ENCODE measurements at regions not wholly inside any gene's neighbourhood (a gene's known extent, or its start where the extent isn't known, plus 50 kb on each side); places are given as distances from the start of the nearest gene placed in this dataset.

- Histone ChIP-seq H3K27me3 (ENCODE audit: control insufficient read depth, insufficient read depth, low read length) (no peaks in the 10 kb centered on the region), H3K4me3 (ENCODE audit: insufficient read depth, low read depth, low read length) (no peak overlapping the region), H3K36me3 (replicated peaks; ENCODE audit: control insufficient read depth, insufficient read depth, low read length) (no peaks in the 10 kb centered on the region)
- DNase-seq: peak; percentile 60
Observed at GRCh38 chr20:58131151-58131550, 97.3 kb downstream of the ANKRD60 start.

- no peak for DNase-seq
- no peak overlapping the region for H3K4me3 ChIP-seq (ENCODE audit: insufficient read depth, low read depth, low read length)
- no peaks in the 10 kb centered on the region for H3K36me3 ChIP-seq (replicated peaks; ENCODE audit: control insufficient read depth, insufficient read depth, low read length)
- no peaks in the 10 kb centered on the region for H3K27me3 ChIP-seq (ENCODE audit: control insufficient read depth, insufficient read depth, low read length)
Observed at GRCh38 chr20:58130581-58130980, 97.9 kb downstream of the ANKRD60 start.

- H3K4me3 ChIP-seq (ENCODE audit: insufficient read depth, low read depth, low read length): no peak overlapping the region
- no peak for DNase-seq
- H3K27me3 ChIP-seq (ENCODE audit: control insufficient read depth, insufficient read depth, low read length): no peaks in the 10 kb centered on the region
- no peaks in the 10 kb centered on the region for H3K36me3 ChIP-seq (replicated peaks; ENCODE audit: control insufficient read depth, insufficient read depth, low read length)
Observed at GRCh38 chr20:58130156-58130555, 98.3 kb downstream of the ANKRD60 start.

GRCh38 chr20:58129721-58130151, 98.7 kb downstream of the ANKRD60 start:
- Histone ChIP-seq H3K36me3 (replicated peaks; ENCODE audit: control insufficient read depth, insufficient read depth, low read length) (no peaks in the 10 kb centered on the region), H3K27me3 (ENCODE audit: control insufficient read depth, insufficient read depth, low read length) (no peaks in the 10 kb centered on the region), H3K4me3 (ENCODE audit: insufficient read depth, low read depth, low read length) (no peak overlapping the region)
- DNase-seq: no peak

- H3K27me3 ChIP-seq (ENCODE audit: control insufficient read depth, insufficient read depth, low read length): no peaks in the 10 kb centered on the region
- no peak overlapping the region for H3K4me3 ChIP-seq (ENCODE audit: insufficient read depth, low read depth, low read length)
- H3K36me3 ChIP-seq (replicated peaks; ENCODE audit: control insufficient read depth, insufficient read depth, low read length): no peaks in the 10 kb centered on the region
- DNase-seq: no peak
Observed at GRCh38 chr20:58128635-58129625, 99.5 kb downstream of the ANKRD60 start.

- H3K4me3 ChIP-seq (ENCODE audit: insufficient read depth, low read depth, low read length): no peak overlapping the region
- H3K36me3 ChIP-seq (replicated peaks; ENCODE audit: control insufficient read depth, insufficient read depth, low read length): no peaks in the 10 kb centered on the region
- DNase-seq: no peak
- no peaks in the 10 kb centered on the region for H3K27me3 ChIP-seq (ENCODE audit: control insufficient read depth, insufficient read depth, low read length)
Observed at GRCh38 chr20:58127701-58128111, 100.7 kb downstream of the ANKRD60 start.

GRCh38 chr20:58125726-58126125, 102.7 kb downstream of the ANKRD60 start:
- no peak for DNase-seq
- Histone ChIP-seq H3K27me3 (ENCODE audit: control insufficient read depth, insufficient read depth, low read length) (no peaks in the 10 kb centered on the region), H3K36me3 (replicated peaks; ENCODE audit: control insufficient read depth, insufficient read depth, low read length) (no peaks in the 10 kb centered on the region), H3K4me3 (ENCODE audit: insufficient read depth, low read depth, low read length) (no peak overlapping the region)

GRCh38 chr20:58117944-58118343, 110.5 kb downstream of the ANKRD60 start:
- no peaks in the 10 kb centered on the region for H3K27me3 ChIP-seq (ENCODE audit: control insufficient read depth, insufficient read depth, low read length)
- no peaks in the 10 kb centered on the region for H3K36me3 ChIP-seq (replicated peaks; ENCODE audit: control insufficient read depth, insufficient read depth, low read length)
- H3K4me3 ChIP-seq (ENCODE audit: insufficient read depth, low read depth, low read length): no peak overlapping the region
- DNase-seq: no peak

GRCh38 chr20:58116505-58116904, 111.9 kb downstream of the ANKRD60 start:
- H3K36me3 ChIP-seq (replicated peaks; ENCODE audit: control insufficient read depth, insufficient read depth, low read length): no peaks in the 10 kb centered on the region
- H3K4me3 ChIP-seq (ENCODE audit: insufficient read depth, low read depth, low read length): no peak overlapping the region
- no peak for DNase-seq
- no peaks in the 10 kb centered on the region; the same call in 1 of the 2 replicates for H3K27me3 ChIP-seq (ENCODE audit: control insufficient read depth, insufficient read depth, low read length)

GRCh38 chr20:58113716-58114115, 114.7 kb downstream of the ANKRD60 start:
- H3K4me3 ChIP-seq (ENCODE audit: insufficient read depth, low read depth, low read length): no peak overlapping the region

GRCh38 chr20:58112017-58112781, 116.3 kb downstream of the ANKRD60 start:
- DNase-seq: no peak
- Histone ChIP-seq H3K36me3 (replicated peaks; ENCODE audit: control insufficient read depth, insufficient read depth, low read length) (no peaks in the 10 kb centered on the region), H3K27me3 (ENCODE audit: control insufficient read depth, insufficient read depth, low read length) (no peaks in the 10 kb centered on the region; the same call in 1 of the 2 replicates), H3K4me3 (ENCODE audit: insufficient read depth, low read depth, low read length) (no peak overlapping the region)

More at GRCh38 chr20:58113716-58114115, 114.7 kb downstream of the ANKRD60 start:
- no peaks in the 10 kb centered on the region for H3K36me3 ChIP-seq (replicated peaks; ENCODE audit: control insufficient read depth, insufficient read depth, low read length)
- H3K27me3 ChIP-seq (ENCODE audit: control insufficient read depth, insufficient read depth, low read length): no peaks in the 10 kb centered on the region; the same call in 1 of the 2 replicates
- no peak for DNase-seq

- no peaks in the 10 kb centered on the region; the same call in 1 of the 2 replicates for H3K27me3 ChIP-seq (ENCODE audit: control insufficient read depth, insufficient read depth, low read length)
- H3K36me3 ChIP-seq (replicated peaks; ENCODE audit: control insufficient read depth, insufficient read depth, low read length): no peaks in the 10 kb centered on the region
- no peak overlapping the region for H3K4me3 ChIP-seq (ENCODE audit: insufficient read depth, low read depth, low read length)
- no peak for DNase-seq
Observed at GRCh38 chr20:58111310-58112016, 117.0 kb downstream of the ANKRD60 start.

- Histone ChIP-seq H3K36me3 (replicated peaks; ENCODE audit: control insufficient read depth, insufficient read depth, low read length) (no peaks in the 10 kb centered on the region), H3K4me3 (ENCODE audit: insufficient read depth, low read depth, low read length) (no peak overlapping the region), H3K27me3 (ENCODE audit: control insufficient read depth, insufficient read depth, low read length) (no peaks in the 10 kb centered on the region; the same call in 1 of the 2 replicates)
- DNase-seq: no peak
Observed at GRCh38 chr20:58109918-58110635, 118.4 kb downstream of the ANKRD60 start.
